T-helper 2 cell treated with Interferon-gamma antibody and Interleukin-4, amounts not matched to agents 5 μg/mL and 100 μg/mL, for 36 hours (primary cell): ENCODE measurements at regions not wholly inside any gene's neighbourhood (a gene's known extent, or its start where the extent isn't known, plus 50 kb on each side); places are given as distances from the start of the nearest gene placed in this dataset.

Source experiments
- DNase-seq: peaks from one replicate; pipeline ENCODE4 v3.0.0; 2021; ENCODE audit warnings: low spot score
- H3K27ac Mint-ChIP-seq: one replicate; pipeline ENCODE4 v1.8.0; 2021; ENCODE audit warnings: mild to moderate bottlenecking, mixed read lengths
- H3K27me3 Mint-ChIP-seq: one replicate; pipeline ENCODE4 v1.8.0; 2021; ENCODE audit warnings: low read depth, mixed read lengths
- H3K36me3 Mint-ChIP-seq: one replicate; pipeline ENCODE4 v1.8.0; 2021; ENCODE audit warnings: low read depth, mixed read lengths
- H3K4me1 Mint-ChIP-seq: one replicate; pipeline ENCODE4 v1.8.0; 2021; ENCODE audit warnings: low read depth, mixed read lengths
- H3K4me3 Mint-ChIP-seq: one replicate; pipeline ENCODE4 v1.8.0; 2022; ENCODE audit warnings: mild to moderate bottlenecking, moderate library complexity, mixed read lengths
- H3K9me3 Mint-ChIP-seq: one replicate; pipeline ENCODE4 v1.8.0; 2021; ENCODE audit warnings: mixed read lengths

- no peak for DNase-seq
- no peaks in the 10 kb centered on the region for H3K4me1 Mint-ChIP-seq
- peaks cover 2% of the 10 kb centered on the region for H3K27me3 Mint-ChIP-seq
- H3K27ac Mint-ChIP-seq = no peak overlapping the region
- no peaks in the 10 kb centered on the region for H3K36me3 Mint-ChIP-seq
- no peaks in the 10 kb centered on the region for H3K9me3 Mint-ChIP-seq
- H3K4me3 Mint-ChIP-seq = no peak overlapping the region
Observed at GRCh38 chr10:113360870-113361269, 192.0 kb upstream of the HABP2 start.

- no peaks in the 10 kb centered on the region for H3K9me3 Mint-ChIP-seq
- H3K27ac Mint-ChIP-seq = no peak overlapping the region
- H3K36me3 Mint-ChIP-seq = no peaks in the 10 kb centered on the region
- H3K4me3 Mint-ChIP-seq = no peak overlapping the region
- DNase-seq = no peak
- peaks cover 5% of the 10 kb centered on the region for H3K27me3 Mint-ChIP-seq
- H3K4me1 Mint-ChIP-seq = no peaks in the 10 kb centered on the region
Observed at GRCh38 chr10:113362645-113363091, 190.2 kb upstream of the HABP2 start.

- no peaks in the 10 kb centered on the region for H3K4me1 Mint-ChIP-seq
Observed at GRCh38 chr10:113364227-113364626, 188.6 kb upstream of the HABP2 start.

GRCh38 chr10:113368666-113369364 lies 184.0 kb upstream of the HABP2 start:
- no peak overlapping the region for H3K4me3 Mint-ChIP-seq
- DNase-seq = no peak
- H3K36me3 Mint-ChIP-seq = no peaks in the 10 kb centered on the region
- peaks cover 3% of the 10 kb centered on the region for H3K27me3 Mint-ChIP-seq
- no peaks in the 10 kb centered on the region for H3K9me3 Mint-ChIP-seq
- H3K27ac Mint-ChIP-seq = no peak overlapping the region
- no peaks in the 10 kb centered on the region for H3K4me1 Mint-ChIP-seq

More at GRCh38 chr10:113364227-113364626, 188.6 kb upstream of the HABP2 start:
- Mint-ChIP-seq H3K36me3 (no peaks in the 10 kb centered on the region), H3K9me3 (no peaks in the 10 kb centered on the region), H3K27ac (no peak overlapping the region), H3K4me3 (no peak overlapping the region), H3K27me3 (peaks cover 5% of the 10 kb centered on the region)
- DNase-seq = no peak

GRCh38 chr10:113369365-113369694 lies 183.5 kb upstream of the HABP2 start:
- peaks cover 3% of the 10 kb centered on the region for H3K27me3 Mint-ChIP-seq
- H3K9me3 Mint-ChIP-seq = no peaks in the 10 kb centered on the region

GRCh38 chr10:113376428-113376827 lies 176.4 kb upstream of the HABP2 start:
- Mint-ChIP-seq H3K4me3 (no peak overlapping the region), H3K36me3 (no peaks in the 10 kb centered on the region), H3K27me3 (peaks cover 9% of the 10 kb centered on the region), H3K9me3 (no peaks in the 10 kb centered on the region), H3K27ac (no peak overlapping the region), H3K4me1 (no peaks in the 10 kb centered on the region)
- DNase-seq = no peak

More at GRCh38 chr10:113369365-113369694, 183.5 kb upstream of the HABP2 start:
- Mint-ChIP-seq H3K4me1 (no peaks in the 10 kb centered on the region), H3K27ac (no peak overlapping the region), H3K4me3 (no peak overlapping the region), H3K36me3 (no peaks in the 10 kb centered on the region)
- no peak for DNase-seq

- Mint-ChIP-seq H3K27me3 (peaks cover 31% of the 10 kb centered on the region), H3K4me1 (peaks cover 9% of the 10 kb centered on the region), H3K27ac (no peak overlapping the region), H3K9me3 (no peaks in the 10 kb centered on the region), H3K36me3 (no peaks in the 10 kb centered on the region), H3K4me3 (no peak overlapping the region)
- no peak for DNase-seq
Observed at GRCh38 chr10:113379091-113379490, 173.8 kb upstream of the HABP2 start.

- no peaks in the 10 kb centered on the region for H3K36me3 Mint-ChIP-seq
- DNase-seq = no peak
- H3K4me1 Mint-ChIP-seq = peaks cover 9% of the 10 kb centered on the region
- peak overlapping the region; percentile 78 for H3K4me3 Mint-ChIP-seq
- H3K27me3 Mint-ChIP-seq = peaks cover 49% of the 10 kb centered on the region
- no peak overlapping the region for H3K27ac Mint-ChIP-seq
- no peaks in the 10 kb centered on the region for H3K9me3 Mint-ChIP-seq
Observed at GRCh38 chr10:113381416-113381815, 171.4 kb upstream of the HABP2 start.

GRCh38 chr10:113381981-113382509 lies 170.8 kb upstream of the HABP2 start:
- Mint-ChIP-seq H3K4me1 (peaks cover 9% of the 10 kb centered on the region), H3K27me3 (peaks cover 45% of the 10 kb centered on the region), H3K9me3 (no peaks in the 10 kb centered on the region), H3K36me3 (no peaks in the 10 kb centered on the region), H3K4me3 (peak overlapping the region; percentile 78), H3K27ac (peak overlapping the region; percentile 56)
- DNase-seq = peak; percentile 9

GRCh38 chr10:113382691-113383090 lies 170.2 kb upstream of the HABP2 start:
- H3K9me3 Mint-ChIP-seq = no peaks in the 10 kb centered on the region
- no peaks in the 10 kb centered on the region for H3K36me3 Mint-ChIP-seq
- DNase-seq = no peak
- H3K27ac Mint-ChIP-seq = no peak overlapping the region
- peak overlapping the region; percentile 78 for H3K4me3 Mint-ChIP-seq
- peaks cover 47% of the 10 kb centered on the region for H3K27me3 Mint-ChIP-seq
- H3K4me1 Mint-ChIP-seq = peaks cover 9% of the 10 kb centered on the region

- Mint-ChIP-seq H3K27me3 (peaks cover 47% of the 10 kb centered on the region), H3K4me3 (no peak overlapping the region), H3K36me3 (no peaks in the 10 kb centered on the region), H3K4me1 (peaks cover 9% of the 10 kb centered on the region), H3K27ac (no peak overlapping the region), H3K9me3 (no peaks in the 10 kb centered on the region)
- no peak for DNase-seq
Observed at GRCh38 chr10:113384181-113384580, 168.7 kb upstream of the HABP2 start.

GRCh38 chr10:113385021-113385999 lies 167.5 kb upstream of the HABP2 start:
- peak; percentile 17 for DNase-seq
- H3K4me3 Mint-ChIP-seq = no peak overlapping the region
- H3K4me1 Mint-ChIP-seq = peaks cover 9% of the 10 kb centered on the region
- no peaks in the 10 kb centered on the region for H3K9me3 Mint-ChIP-seq
- peaks cover 44% of the 10 kb centered on the region for H3K27me3 Mint-ChIP-seq
- H3K36me3 Mint-ChIP-seq = no peaks in the 10 kb centered on the region
- no peak overlapping the region for H3K27ac Mint-ChIP-seq

GRCh38 chr10:113386005-113386404 lies 166.8 kb upstream of the HABP2 start:
- H3K4me1 Mint-ChIP-seq = peaks cover 9% of the 10 kb centered on the region
- DNase-seq = no peak
- no peaks in the 10 kb centered on the region for H3K9me3 Mint-ChIP-seq
- H3K27ac Mint-ChIP-seq = no peak overlapping the region
- no peaks in the 10 kb centered on the region for H3K36me3 Mint-ChIP-seq
- H3K27me3 Mint-ChIP-seq = peaks cover 44% of the 10 kb centered on the region
- no peak overlapping the region for H3K4me3 Mint-ChIP-seq

- H3K36me3 Mint-ChIP-seq = no peaks in the 10 kb centered on the region
- no peak overlapping the region for H3K27ac Mint-ChIP-seq
- no peak for DNase-seq
- peaks cover 15% of the 10 kb centered on the region for H3K27me3 Mint-ChIP-seq
- no peak overlapping the region for H3K4me3 Mint-ChIP-seq
- H3K4me1 Mint-ChIP-seq = no peaks in the 10 kb centered on the region
- no peaks in the 10 kb centered on the region for H3K9me3 Mint-ChIP-seq
Observed at GRCh38 chr10:113389969-113390368, 162.9 kb upstream of the HABP2 start.
